NCI-H128 (cell line): ENCODE measurements at regions not wholly inside any gene's neighbourhood (a gene's known extent, or its start where the extent isn't known, plus 50 kb on each side); places are given as distances from the start of the nearest gene placed in this dataset.
"Not testable (repeated sequence)": the region's sequence is repeated elsewhere in the genome, so short reads cannot be mapped to it uniquely, and the experiment has no call there.

Experiments used
- DNase-seq: peaks from one replicate; lab custom pipeline; 2025; ENCODE audit not compliant: unreplicated experiment; lab: John Stamatoyannopoulos, UW

DNA sequence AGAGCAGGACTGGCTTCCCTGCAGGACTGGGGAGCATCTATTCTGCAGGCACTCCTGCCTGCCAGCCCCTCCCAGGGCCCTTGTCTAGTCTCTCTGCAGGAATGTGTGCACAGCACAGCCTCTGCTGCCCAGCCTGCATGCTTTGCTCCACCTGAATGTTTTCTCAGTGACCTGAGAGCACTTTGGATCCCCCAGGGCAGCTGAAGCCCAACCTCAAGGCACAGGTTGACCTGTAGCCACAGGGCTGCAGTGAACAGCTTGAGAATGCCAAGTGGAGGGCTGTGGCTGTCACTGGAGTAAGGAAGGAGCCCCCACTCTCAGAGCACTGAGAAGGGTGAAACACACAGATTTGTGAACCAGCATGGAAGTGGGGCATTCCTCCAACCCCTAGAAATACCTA, 760.2 kb downstream of the STIM2 start:
- no peak for DNase-seq

DNA sequence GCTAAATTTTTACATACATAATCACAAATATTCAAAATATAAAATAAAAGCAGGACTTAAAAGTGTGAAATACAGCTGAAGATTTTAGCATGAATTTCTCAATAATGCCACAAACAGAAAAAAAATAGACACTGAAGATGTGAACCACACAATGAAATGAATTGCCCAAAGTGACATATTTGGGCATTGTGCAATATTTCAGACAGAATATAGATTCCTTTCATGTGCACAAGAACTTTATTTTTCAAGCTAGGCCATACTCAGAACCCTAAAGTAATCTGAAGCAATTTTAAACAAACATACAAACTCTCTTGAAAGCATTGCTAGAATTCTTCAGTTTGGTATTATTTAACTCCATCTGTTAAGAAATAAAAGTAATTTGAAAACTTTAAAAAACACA, 764.1 kb downstream of the STIM2 start:
- DNase-seq = no peak

DNA sequence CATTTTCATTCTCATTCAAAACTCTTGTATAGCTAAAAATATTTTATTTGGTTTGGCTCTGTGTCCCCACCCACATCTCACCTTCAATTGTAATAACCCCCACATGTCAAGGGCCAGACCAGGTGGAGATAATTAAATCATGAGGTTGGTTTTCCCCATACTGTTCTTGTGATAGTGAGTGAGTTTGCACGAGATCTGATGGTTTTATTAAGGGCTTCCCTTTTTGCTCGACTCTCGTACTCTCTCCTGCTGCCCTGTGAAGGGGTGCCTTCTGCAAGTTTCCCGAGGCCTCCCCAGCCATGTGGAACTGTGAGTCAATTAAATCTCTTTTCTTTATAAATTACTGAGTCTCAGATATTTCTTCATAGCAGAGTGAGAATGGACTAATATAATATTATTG, 768.0 kb downstream of the STIM2 start:
- DNase-seq = no peak

DNA sequence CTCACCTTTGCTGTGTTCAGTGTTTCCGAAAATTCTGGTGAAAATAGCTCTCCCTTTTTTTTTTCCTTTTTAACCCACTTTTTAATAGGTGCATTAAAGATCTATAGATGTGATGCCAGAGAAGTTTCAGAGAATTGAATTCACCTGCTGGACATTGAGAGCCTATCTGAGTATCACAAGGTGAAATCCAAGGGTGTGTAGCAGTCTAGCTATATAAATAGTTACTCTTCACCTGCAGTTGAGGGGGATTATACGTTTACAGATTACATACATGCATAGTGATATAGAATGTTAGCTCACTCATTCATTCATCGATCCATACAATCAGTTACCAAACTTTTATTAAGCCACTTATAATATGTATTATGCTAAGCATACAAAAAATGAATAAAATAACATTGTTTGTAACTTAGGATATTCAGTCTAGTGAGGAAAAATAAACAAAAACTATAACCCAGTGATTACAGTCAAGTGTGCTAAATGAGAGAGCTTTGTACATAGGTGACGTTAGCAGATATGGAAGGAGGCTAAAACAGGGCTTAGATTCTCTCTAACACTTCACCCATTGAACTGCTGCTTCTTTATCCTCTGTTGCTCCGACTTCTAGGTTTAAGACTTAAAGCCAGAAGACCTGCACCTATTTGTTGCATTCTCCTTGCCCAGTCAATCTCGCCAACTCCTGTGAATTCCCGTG, 769.0 kb downstream of the STIM2 start:
- no peak for DNase-seq

DNA sequence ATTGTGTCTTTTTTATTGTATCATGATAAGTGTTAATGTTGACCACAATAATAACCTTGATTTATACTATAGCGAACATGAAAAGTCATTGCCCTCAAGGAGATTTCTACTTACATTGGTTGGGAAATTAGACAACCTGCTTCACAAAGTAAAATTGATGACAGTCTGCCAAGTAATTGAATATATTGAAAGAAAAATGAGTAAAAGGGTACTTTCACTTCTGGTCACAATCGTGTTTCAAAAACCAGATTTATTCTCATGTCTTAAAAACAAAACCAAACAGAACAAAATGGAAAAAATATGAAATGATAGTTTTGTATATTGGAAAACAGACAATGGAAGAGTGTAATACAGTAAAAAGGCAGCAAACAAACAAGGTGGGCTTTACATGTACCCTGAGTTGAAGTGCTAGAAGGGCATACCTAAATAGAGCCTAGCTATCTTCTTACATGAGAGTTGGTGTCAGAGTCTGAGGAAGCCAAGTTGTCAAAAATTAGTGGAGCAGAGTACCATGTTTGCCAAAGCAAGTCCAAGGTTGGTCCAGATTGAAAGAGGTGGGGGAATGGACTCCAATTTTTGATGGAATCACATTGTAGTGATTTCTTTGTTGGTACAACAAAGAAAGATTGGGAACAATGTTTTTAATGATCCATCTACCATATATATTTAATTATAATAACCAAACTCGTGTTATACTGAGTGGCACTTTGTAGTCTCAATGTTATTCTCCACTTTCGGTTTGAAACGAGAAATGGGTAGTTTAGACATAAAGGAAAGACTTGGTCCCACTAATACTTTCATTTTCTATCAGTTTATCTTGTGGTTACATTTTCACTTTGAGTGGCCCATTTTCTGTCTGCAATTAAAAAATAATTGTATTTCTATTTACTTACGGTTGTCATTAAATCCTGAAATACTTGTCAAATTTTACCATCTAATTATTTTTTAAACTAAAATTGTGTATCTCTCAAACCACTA, 775.6 kb downstream of the STIM2 start:
- DNase-seq = no peak

DNA sequence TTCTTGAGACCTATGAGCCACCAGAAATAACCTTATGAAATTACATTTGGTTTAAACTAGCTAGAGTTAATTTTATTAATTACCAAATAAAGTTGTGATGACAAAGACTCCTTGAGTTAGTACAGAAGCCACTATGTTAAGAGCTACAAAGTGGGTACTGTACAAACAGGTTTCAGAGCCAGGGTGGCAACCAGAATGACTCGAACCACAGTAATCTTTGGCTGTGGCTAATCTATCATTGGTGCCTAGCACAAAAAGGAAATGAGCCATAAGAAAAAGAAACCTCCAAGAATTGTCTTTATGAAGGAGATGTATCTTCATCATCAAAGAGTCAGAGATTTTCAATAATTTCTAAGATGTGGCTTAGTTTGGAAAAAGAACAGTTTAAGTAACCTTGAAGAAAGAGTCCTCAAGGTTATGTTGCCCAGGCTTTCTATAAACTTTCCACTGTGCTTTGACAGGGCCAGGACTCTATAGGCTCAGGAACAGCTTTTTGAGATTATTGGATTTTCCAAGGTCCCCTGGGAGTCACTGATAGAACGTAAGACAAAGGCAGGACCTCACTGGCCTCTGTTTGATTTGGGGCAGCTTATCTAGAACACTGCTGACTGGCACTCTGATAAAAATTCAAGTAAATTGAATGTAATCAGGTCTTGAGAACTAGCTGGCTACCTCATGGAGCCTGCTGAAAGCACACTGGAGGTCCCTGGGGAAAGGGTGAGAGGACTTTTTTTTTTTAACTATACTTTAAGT, 777.7 kb downstream of the STIM2 start:
- no peak for DNase-seq

DNA sequence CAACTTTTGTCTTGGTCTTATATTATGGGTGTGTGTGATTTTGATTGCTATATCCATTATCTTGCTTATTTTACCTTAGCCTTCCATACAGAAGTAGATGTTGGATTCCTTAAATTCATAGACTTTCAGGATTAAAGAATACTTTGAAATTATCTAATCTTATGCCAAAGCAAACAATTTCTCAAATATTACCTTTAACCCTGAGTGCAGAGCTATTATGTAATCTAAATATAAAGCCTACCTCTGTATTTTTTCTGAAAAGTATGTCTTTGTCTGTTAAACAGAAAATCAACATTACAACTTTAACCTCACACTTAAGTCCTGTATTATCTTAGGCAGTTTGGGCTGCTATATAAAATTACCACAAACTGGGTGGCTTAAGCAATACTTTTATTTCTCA, 782.5 kb downstream of the STIM2 start:
- DNase-seq = no peak

DNA sequence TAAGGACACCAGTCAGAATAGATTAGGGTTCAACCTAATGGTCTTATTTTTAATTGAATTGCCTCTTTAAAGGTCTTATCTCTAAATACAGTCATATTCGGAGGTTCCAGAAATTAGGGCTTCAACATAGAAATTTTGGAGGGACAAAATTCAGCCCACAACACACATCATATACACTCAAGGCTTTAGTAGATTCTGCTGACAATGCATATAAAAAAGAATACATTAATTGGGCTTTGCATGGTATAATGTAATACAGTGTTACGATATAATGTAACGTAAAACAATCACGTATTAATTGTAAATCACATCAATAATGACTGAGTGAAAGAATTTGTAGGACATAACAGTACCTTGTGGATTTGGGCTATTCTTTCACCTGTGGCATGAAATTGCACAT, 787.8 kb downstream of the STIM2 start:
- no peak for DNase-seq

DNA sequence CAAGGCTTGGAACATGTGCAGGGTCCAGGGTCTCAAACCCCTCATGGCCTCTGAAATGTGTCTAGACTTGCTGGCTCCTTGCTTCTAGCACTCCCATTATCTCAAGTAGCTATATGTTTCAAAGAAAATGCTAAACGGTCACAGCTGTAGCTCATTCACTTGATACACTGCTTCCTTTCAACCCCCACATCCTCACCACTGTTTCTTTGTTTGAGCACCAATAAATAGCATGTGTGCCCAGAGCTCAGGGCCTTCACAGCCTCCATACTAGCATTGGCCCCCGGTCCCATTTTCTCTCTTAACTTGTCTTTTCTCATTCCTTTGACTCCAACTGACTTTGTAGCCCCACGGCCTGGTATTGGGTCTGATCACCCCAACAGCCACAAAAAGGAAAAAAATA, 801.8 kb downstream of the STIM2 start:
- DNase-seq = no peak

DNA sequence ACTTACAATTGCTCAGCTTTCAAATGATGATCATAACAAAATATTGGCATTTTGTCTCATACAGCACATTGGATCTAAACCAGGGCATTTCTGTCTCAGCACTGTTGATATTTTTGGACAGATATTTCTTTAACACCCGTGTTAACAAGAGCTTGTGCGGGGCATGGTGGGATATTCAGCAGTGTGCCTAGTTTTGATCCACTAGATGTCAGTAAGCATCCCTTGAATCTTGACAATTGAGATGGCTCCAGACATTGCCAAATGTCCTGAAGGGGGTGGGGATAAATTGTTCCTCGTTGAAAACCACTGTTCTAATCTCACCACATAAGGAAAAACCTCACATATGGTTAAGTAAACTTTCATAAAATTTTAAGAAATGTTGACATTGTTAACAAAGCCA, 806.3 kb downstream of the STIM2 start:
- DNase-seq = no peak

DNA sequence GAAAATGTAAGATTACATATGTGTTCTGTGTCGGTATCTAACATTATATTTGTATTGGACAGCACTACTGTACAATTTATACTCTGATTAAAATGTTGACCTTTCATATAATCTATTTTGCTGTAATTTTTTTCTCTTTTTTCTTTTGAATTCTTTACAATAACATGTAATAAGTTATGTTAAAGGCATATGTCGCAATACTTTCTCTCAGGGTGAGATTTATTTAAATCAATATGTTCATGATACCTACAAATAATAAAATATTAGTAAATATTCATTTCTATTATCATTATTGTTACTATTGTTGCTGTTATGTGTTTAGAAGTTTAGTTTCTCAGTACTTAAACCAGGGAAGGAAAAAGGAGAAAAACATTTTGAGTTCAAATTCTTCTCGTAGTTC, 807.4 kb downstream of the STIM2 start:
- no peak for DNase-seq

DNA sequence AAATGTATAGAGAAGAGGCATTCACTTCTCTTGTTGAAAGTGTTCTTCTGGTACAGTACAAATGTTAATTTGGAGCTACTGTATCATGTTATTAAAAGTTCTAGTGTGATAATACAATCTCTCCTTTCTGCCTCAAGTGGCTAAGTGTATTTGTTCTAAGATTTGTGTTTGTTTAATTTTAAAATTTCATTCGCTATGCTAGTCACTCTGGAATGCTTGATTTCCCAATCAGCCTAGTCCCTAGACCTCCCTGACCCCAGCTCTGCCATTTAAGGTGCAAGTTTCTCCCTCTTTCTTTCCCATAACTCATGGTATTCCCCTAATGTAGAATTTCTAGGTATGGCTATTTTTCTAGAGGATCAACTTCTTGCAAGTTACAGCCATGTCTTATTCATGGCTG, 817.4 kb downstream of the STIM2 start:
- DNase-seq = no peak

DNA sequence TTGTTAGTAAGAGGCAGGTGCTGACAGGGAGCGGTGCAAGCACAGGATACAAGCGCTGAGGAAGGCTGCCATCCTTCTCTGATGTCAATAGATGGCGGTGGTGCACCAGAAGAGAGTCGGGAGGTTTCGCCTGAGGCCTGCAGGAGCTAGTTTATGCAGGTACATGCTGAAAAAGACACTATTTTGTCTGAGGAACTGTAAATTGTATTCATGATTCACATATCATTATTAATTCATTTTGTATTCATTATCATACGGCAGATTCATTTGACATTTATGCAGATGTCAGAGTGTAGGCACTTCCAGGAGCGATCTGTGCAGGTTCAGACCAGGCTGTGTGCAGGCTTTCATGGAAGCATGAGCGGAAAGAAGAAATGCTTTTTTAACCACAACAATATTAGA, 824.0 kb downstream of the STIM2 start:
- peak; percentile 7 for DNase-seq

DNA sequence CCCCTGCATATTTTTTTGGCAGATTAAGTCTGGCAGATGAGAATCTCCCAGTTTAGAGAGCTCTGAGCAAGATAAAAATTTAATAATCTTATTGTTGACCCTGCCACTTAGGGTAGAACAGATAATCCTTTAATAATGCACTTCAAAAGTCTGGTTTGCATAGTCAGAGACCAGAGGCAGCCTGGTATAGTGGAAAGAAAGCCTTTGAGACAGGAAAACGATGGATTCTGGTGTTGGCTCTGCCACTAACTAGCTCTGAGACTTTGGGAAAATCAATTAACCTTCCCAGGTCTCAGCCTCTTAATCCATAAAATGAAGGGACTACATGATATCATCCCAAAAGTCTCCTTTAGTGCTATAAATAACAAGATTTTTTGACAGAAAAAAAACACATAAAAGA, 824.5 kb downstream of the STIM2 start:
- DNase-seq = no peak

DNA sequence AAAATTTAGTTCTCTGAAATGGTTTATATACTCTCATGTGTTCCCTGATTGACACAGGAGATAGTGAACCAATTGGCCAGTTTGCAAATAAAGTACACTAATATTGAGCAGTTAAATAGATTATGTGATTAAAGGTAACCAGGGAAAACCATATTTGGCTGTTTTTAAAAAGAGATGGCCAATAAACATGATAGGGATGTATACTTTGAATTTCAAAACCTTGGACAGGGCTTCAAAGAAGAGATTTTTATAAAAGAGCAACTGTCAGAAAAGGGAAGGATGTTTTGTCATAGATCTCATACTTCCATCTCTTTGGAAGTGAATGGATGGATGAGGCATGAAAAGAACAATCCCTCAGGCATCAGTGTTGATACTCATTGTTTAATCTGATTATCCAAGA, 825.3 kb downstream of the STIM2 start:
- DNase-seq = no peak

DNA sequence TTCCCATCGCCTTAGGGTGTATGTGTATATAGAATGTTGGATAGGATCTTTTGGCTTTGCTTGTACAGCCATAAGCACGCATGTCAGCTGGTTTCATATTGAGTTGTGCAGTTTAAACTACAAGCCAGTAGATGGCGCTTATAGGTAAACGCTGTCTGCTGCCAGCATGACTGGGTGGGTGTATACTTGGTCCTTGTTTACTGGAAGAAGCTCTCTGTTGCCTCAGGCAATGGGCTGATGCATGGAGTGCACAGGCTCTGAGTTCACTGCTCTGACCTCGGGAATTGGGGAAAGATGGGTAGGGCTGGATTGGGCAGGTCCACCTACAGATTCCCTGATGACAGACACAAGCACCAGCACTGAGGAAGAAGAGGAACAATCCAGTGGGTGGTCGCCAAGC, 831.5 kb downstream of the STIM2 start:
- no peak for DNase-seq

DNA sequence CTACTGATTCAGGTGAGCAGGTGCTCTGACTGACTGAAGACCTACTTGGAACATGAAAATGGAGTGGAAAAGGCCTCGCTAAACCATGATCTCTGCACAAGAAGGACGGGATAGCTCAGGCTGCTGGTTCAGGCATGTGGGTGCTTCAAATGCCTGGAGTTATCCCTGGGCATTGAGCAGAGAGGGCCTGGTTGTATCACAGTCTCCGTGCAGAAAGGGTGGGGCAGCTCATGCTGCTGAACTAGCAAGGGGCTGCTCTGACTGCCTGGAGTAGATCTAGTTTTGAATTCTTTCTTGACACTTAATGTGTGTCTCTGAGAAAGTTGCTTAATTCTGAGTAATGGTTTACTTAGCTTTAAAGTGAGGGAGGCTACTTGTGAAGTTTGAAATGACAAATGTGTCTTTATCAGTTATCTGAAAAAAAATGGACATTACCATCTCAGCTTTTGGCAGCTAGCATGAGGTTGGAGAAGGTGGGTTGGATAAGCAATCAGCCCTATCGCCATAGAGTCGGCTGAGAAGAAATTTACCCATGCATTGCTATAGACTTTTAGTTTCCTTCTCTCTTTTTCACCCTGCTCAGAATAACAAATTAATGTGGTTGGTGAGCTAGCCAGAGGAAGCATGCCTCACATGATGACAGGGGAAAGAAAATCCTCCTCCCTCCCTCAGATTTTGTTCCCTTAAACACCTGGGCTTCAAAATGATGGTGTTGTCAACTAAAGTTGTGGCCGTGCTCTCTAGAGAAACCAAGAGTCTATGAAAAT, 832.4 kb downstream of the STIM2 start:
- DNase-seq = no peak

DNA sequence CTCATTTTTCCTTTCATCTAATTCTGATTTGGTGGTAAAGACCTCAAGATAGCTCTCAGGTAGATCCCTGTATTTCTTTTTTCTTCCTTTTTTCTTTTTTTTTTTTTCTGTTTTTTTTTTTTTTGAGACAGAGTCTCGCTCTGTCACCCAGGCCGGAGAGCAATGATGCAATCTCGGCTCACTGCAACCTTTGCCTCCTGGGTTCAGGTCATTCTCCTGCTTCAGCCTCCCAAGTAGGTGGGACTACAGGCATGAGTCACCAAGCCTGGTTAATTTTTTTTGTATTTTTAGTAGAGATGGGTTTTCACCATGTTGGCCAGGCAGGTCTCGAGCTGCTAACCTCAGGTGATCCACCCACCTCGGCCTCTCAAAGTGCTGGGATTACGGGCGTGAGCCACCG, 835.6 kb downstream of the STIM2 start:
- not testable (repeated sequence) for DNase-seq

DNA sequence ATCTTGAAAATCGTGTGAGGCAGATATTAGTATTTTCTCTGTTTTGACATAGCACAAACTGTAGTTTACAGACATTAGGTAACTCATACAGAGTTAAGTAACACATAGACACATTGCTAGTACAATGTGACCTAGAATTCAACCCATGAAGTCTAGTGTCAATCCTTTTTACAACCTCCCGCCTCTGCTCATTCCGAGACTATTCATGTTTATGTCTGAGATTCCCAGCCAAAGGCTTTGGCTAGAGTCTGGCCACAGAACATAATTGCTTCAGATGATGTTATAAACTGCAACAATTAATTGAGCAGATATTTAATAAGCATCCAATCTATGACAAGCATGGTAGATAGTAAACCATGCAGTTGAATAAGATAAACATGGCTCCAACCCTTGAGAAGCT, 841.0 kb downstream of the STIM2 start:
- DNase-seq = no peak

DNA sequence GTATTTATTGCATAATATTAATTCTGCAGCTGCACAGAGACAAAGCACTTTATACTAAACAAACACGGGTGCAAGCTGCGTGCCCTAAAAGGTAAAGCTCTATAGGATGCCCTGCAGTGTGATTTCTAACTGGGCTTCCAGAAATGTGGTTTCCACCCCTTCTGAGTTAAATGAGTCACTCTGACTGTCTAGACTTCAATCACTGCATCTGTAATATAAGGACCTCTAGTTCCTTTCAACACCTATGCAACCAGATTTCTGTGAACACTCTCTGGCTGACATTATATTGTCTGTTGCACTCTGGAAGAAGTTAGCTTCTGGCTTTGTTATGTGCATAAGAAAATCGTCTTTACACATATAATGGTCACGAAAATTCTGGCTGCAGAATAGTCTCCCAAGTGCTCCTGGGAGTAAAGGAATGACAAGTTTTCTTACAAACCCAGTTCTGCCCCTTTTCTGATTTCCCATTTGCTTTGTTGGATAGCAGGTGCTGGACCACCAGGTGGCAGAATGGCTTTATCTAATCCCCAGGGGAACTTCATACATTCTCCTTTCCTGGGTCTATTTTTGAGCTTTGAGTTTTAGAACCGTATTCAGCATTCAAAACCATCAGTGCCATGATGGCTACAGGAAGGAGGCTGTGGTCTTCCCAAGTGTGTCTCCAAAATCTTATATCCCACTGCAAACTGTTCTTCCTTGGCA, 842.2 kb downstream of the STIM2 start:
- DNase-seq = no peak
